ENCODE measurements at regions not wholly inside any gene's neighbourhood (a gene's known extent, or its start where the extent isn't known, plus 50 kb on each side); places are given as distances from the start of the nearest gene placed in this dataset.

- no peaks in the 10 kb centered on the region for H3K9me3 Mint-ChIP-seq
- TF ChIP-seq STAT1 (IDR thresholded peaks at IDR 0.05; ENCODE audit: unreplicated experiment) (no peak), CTCF (conservative IDR thresholded peaks at IDR 0.05; ENCODE audit: low read depth in 2 of 2) (no peak), EZH2phosphoT487 (IDR thresholded peaks at IDR 0.05; ENCODE audit: unreplicated experiment) (no peak)
- Histone ChIP-seq H3K4me3 (no peak overlapping the region), H3K4me2 (no peak overlapping the region), H2AFZ (no peak overlapping the region), H3K36me3 (ENCODE audit: insufficient read depth) (no peaks in the 10 kb centered on the region), H3K27me3 (ENCODE audit: insufficient read depth) (no peaks in the 10 kb centered on the region), H4K20me1 (replicated peaks; ENCODE audit: insufficient read depth) (no peaks in the 10 kb centered on the region), H3F3A (replicated peaks; ENCODE audit: low read depth) (no peaks in the 10 kb centered on the region), H3K4me1 (ENCODE audit: insufficient read depth) (no peaks in the 10 kb centered on the region), H3K9me2 (ENCODE audit: insufficient read depth) (no peaks in the 10 kb centered on the region), H3K27ac (ENCODE audit: low read depth) (no peak overlapping the region), H3K79me2 (replicated peaks; ENCODE audit: insufficient read depth) (no peaks in the 10 kb centered on the region)
- no peaks in the 10 kb centered on the region for H3K36me3 Mint-ChIP-seq (ENCODE audit: low read depth)
- H3K27me3 Mint-ChIP-seq (ENCODE audit: insufficient read depth, low read depth, poor library complexity) = peaks cover 2% of the 10 kb centered on the region
- no peak overlapping the region for H3K27ac Mint-ChIP-seq
- DNase-seq (ENCODE audit: low spot score) (no peak), ATAC-seq (no peak)
- H3K4me1 Mint-ChIP-seq = no peaks in the 10 kb centered on the region
- no peak overlapping the region for H3K4me3 Mint-ChIP-seq
These were observed 2062.1 kb downstream of the PCDH9 start for GRCh38 chr13:65168026-65168425.

- Histone ChIP-seq H3F3A (replicated peaks; ENCODE audit: low read depth) (no peaks in the 10 kb centered on the region), H3K4me1 (ENCODE audit: insufficient read depth) (no peaks in the 10 kb centered on the region), H3K79me2 (replicated peaks; ENCODE audit: insufficient read depth) (no peaks in the 10 kb centered on the region), H3K27me3 (ENCODE audit: insufficient read depth) (no peaks in the 10 kb centered on the region), H3K36me3 (ENCODE audit: insufficient read depth) (no peaks in the 10 kb centered on the region), H4K20me1 (replicated peaks; ENCODE audit: insufficient read depth) (no peaks in the 10 kb centered on the region), H2AFZ (no peak overlapping the region), H3K9me2 (ENCODE audit: insufficient read depth) (no peaks in the 10 kb centered on the region), H3K4me3 (no peak overlapping the region), H3K4me2 (no peak overlapping the region), H3K27ac (ENCODE audit: low read depth) (no peak overlapping the region)
- Mint-ChIP-seq H3K27ac (peak overlapping the region; percentile 9; the same call in 1 of the 2 replicates), H3K36me3 (ENCODE audit: low read depth) (no peaks in the 10 kb centered on the region), H3K27me3 (ENCODE audit: insufficient read depth, low read depth, poor library complexity) (peaks cover 2% of the 10 kb centered on the region), H3K4me1 (no peaks in the 10 kb centered on the region), H3K4me3 (no peak overlapping the region), H3K9me3 (no peaks in the 10 kb centered on the region)
- ATAC-seq = no peak
- no peak for DNase-seq (ENCODE audit: low spot score)
- no peak for TF ChIP-seq ETS1 (IDR thresholded peaks at IDR 0.05)
- no peak for TF ChIP-seq NANOG (IDR thresholded peaks at IDR 0.05; ENCODE audit: borderline replicate concordance)
- TF ChIP-seq REST (IDR thresholded peaks at IDR 0.05; ENCODE audit: unreplicated experiment) = no peak
- no peak for TF ChIP-seq STAT1 (IDR thresholded peaks at IDR 0.05; ENCODE audit: unreplicated experiment)
- TF ChIP-seq POLR2AphosphoS5 (IDR thresholded peaks at IDR 0.05; ENCODE audit: low read depth) = no peak
- no peak for TF ChIP-seq ZNF114 (CRISPR knock-in tag; IDR thresholded peaks at IDR 0.05)
- no peak for TF ChIP-seq CREB1 (CRISPR knock-in tag; IDR thresholded peaks at IDR 0.05; ENCODE audit: low read depth)
- TF ChIP-seq CTCF (conservative IDR thresholded peaks at IDR 0.05; ENCODE audit: low read depth in 2 of 2) = no peak
- no peak for TF ChIP-seq ZNF331 (CRISPR knock-in tag; IDR thresholded peaks at IDR 0.05; ENCODE audit: low read depth)
- TF ChIP-seq EZH2phosphoT487 (IDR thresholded peaks at IDR 0.05; ENCODE audit: unreplicated experiment) = no peak
- TF ChIP-seq EZH2 (IDR thresholded peaks at IDR 0.05; ENCODE audit: low read depth, unreplicated experiment) = no peak
These were observed 2063.5 kb downstream of the PCDH9 start for GRCh38 chr13:65166675-65167074.

Data from GM23338 (cell line).